ENCODE measurements at regions not wholly inside any gene's neighbourhood (a gene's known extent, or its start where the extent isn't known, plus 50 kb on each side); places are given as distances from the start of the nearest gene placed in this dataset.

DNA sequence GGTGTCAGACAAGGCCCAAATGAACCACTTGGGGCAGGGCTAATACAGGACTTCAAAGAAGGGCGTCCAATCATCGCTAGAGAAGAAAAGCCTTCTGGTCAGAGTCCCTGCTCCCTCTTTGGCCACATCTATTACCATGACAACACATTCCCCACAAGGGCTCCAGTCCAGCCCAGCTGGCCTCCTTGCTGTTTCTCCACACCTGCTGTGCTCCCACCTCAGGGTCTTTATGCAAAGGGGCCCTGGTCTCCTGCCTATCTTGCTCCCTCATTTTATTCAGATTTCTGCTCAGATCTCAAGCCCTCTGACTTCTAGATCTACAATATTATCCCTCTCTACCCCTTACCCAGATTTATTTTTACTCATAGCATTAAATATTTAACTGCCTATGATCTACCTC lies 58.0 kb upstream of the KIRREL3 start:
- TF ChIP-seq POLR2A (IDR thresholded peaks at IDR 0.05; ENCODE audit: low read depth, low read length) (no peak), POLR2AphosphoS5 (IDR thresholded peaks at IDR 0.05; ENCODE audit: low read depth, low read length) (no peak)
